ENCODE measurements at regions not wholly inside any gene's neighbourhood (a gene's known extent, or its start where the extent isn't known, plus 50 kb on each side); places are given as distances from the start of the nearest gene placed in this dataset.

GRCh38 chr16:73916829-73917594 is 379.6 kb upstream of the PSMD7 start:
- TF ChIP-seq CTCF (conservative IDR thresholded peaks at IDR 0.05; ENCODE audit: low read depth, low read length) (no peak), EZH2 (IDR thresholded peaks at IDR 0.05; ENCODE audit: low read length, unreplicated experiment) (no peak), EZH2phosphoT487 (IDR thresholded peaks at IDR 0.05; ENCODE audit: borderline replicate concordance, low read length) (no peak)

Data from PC-3 (cell line).